ENCODE measurements at regions not wholly inside any gene's neighbourhood (a gene's known extent, or its start where the extent isn't known, plus 50 kb on each side); places are given as distances from the start of the nearest gene placed in this dataset.

- Histone ChIP-seq H3K9me3 (ENCODE audit: control insufficient read depth, insufficient read depth, low read length) (no peaks in the 10 kb centered on the region), H3K27ac (ENCODE audit: low read depth, low read length) (no peak overlapping the region), H3K4me1 (ENCODE audit: control insufficient read depth, low read length) (no peaks in the 10 kb centered on the region), H3K9me2 (replicated peaks; ENCODE audit: control insufficient read depth, low read length) (no peaks in the 10 kb centered on the region), H3K79me2 (ENCODE audit: control insufficient read depth, low read length) (no peaks in the 10 kb centered on the region), H4K20me1 (ENCODE audit: control insufficient read depth, insufficient read depth, low read depth, low read length) (no peaks in the 10 kb centered on the region), H3K36me3 (ENCODE audit: control insufficient read depth, low read length) (no peaks in the 10 kb centered on the region), H3K4me2 (ENCODE audit: low read length) (no peak overlapping the region), H3K27me3 (ENCODE audit: control insufficient read depth, low read length) (no peaks in the 10 kb centered on the region), H3F3A (ENCODE audit: control insufficient read depth, insufficient read depth) (no peaks in the 10 kb centered on the region), H3K4me3 (ENCODE audit: low read length) (no peak overlapping the region)
- TF ChIP-seq, protein P1, sequence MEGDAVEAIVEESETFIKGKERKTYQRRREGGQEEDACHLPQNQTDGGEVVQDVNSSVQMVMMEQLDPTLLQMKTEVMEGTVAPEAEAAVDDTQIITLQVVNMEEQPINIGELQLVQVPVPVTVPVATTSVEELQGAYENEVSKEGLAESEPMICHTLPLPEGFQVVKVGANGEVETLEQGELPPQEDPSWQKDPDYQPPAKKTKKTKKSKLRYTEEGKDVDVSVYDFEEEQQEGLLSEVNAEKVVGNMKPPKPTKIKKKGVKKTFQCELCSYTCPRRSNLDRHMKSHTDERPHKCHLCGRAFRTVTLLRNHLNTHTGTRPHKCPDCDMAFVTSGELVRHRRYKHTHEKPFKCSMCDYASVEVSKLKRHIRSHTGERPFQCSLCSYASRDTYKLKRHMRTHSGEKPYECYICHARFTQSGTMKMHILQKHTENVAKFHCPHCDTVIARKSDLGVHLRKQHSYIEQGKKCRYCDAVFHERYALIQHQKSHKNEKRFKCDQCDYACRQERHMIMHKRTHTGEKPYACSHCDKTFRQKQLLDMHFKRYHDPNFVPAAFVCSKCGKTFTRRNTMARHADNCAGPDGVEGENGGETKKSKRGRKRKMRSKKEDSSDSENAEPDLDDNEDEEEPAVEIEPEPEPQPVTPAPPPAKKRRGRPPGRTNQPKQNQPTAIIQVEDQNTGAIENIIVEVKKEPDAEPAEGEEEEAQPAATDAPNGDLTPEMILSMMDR (IDR thresholded peaks at IDR 0.05; ENCODE audit: low read depth, low read length, poor library complexity, severe bottlenecking): no peak
- no peak for TF ChIP-seq EZH2phosphoT487 (IDR thresholded peaks at IDR 0.05; ENCODE audit: borderline replicate concordance, low read length)
Measured at GRCh38 chr2:42856891-42857632, 64.7 kb upstream of the HAAO start.

GRCh38 chr2:42856106-42856860, 63.9 kb upstream of the HAAO start:
- H3K4me3 ChIP-seq (ENCODE audit: low read length): no peak overlapping the region
- H4K20me1 ChIP-seq (ENCODE audit: control insufficient read depth, insufficient read depth, low read depth, low read length): no peaks in the 10 kb centered on the region
- no peaks in the 10 kb centered on the region for H3K9me3 ChIP-seq (ENCODE audit: control insufficient read depth, insufficient read depth, low read length)
- TF ChIP-seq, protein P1 (IDR thresholded peaks at IDR 0.05; ENCODE audit: low read depth, low read length, poor library complexity, severe bottlenecking): no peak
- no peak for TF ChIP-seq EZH2phosphoT487 (IDR thresholded peaks at IDR 0.05; ENCODE audit: borderline replicate concordance, low read length)
- no peaks in the 10 kb centered on the region for H3K27me3 ChIP-seq (ENCODE audit: control insufficient read depth, low read length)
- H3K4me1 ChIP-seq (ENCODE audit: control insufficient read depth, low read length): no peaks in the 10 kb centered on the region
- no peaks in the 10 kb centered on the region for H3K9me2 ChIP-seq (replicated peaks; ENCODE audit: control insufficient read depth, low read length)
- no peak overlapping the region for H3K4me2 ChIP-seq (ENCODE audit: low read length)
- no peak overlapping the region for H3K27ac ChIP-seq (ENCODE audit: low read depth, low read length)
- no peaks in the 10 kb centered on the region for H3K36me3 ChIP-seq (ENCODE audit: control insufficient read depth, low read length)
- no peaks in the 10 kb centered on the region for H3F3A ChIP-seq (ENCODE audit: control insufficient read depth, insufficient read depth)
- H3K79me2 ChIP-seq (ENCODE audit: control insufficient read depth, low read length): no peaks in the 10 kb centered on the region

- H3K4me1 ChIP-seq (ENCODE audit: control insufficient read depth, low read length): no peaks in the 10 kb centered on the region
- H3K9me3 ChIP-seq (ENCODE audit: control insufficient read depth, insufficient read depth, low read length): no peaks in the 10 kb centered on the region
- TF ChIP-seq, protein P1 (IDR thresholded peaks at IDR 0.05; ENCODE audit: low read depth, low read length, poor library complexity, severe bottlenecking): no peak
- TF ChIP-seq EZH2phosphoT487 (IDR thresholded peaks at IDR 0.05; ENCODE audit: borderline replicate concordance, low read length): no peak
- no peaks in the 10 kb centered on the region for H4K20me1 ChIP-seq (ENCODE audit: control insufficient read depth, insufficient read depth, low read depth, low read length)
- H3K27ac ChIP-seq (ENCODE audit: low read depth, low read length): no peak overlapping the region
- H3K4me3 ChIP-seq (ENCODE audit: low read length): no peak overlapping the region
- no peaks in the 10 kb centered on the region for H3K79me2 ChIP-seq (ENCODE audit: control insufficient read depth, low read length)
- H3K4me2 ChIP-seq (ENCODE audit: low read length): no peak overlapping the region
- H3F3A ChIP-seq (ENCODE audit: control insufficient read depth, insufficient read depth): no peaks in the 10 kb centered on the region
- no peaks in the 10 kb centered on the region for H3K36me3 ChIP-seq (ENCODE audit: control insufficient read depth, low read length)
- H3K27me3 ChIP-seq (ENCODE audit: control insufficient read depth, low read length): 0 out of 2 replicates have a peak, but pooled peaks cover 2% of the 10 kb centered on the region
- H3K9me2 ChIP-seq (replicated peaks; ENCODE audit: control insufficient read depth, low read length): no peaks in the 10 kb centered on the region
Measured at GRCh38 chr2:42855221-42855970, 63.0 kb upstream of the HAAO start.
